ENCODE measurements at regions not wholly inside any gene's neighbourhood (a gene's known extent, or its start where the extent isn't known, plus 50 kb on each side); places are given as distances from the start of the nearest gene placed in this dataset.
"Not testable (repeated sequence)": the region's sequence is repeated elsewhere in the genome, so short reads cannot be mapped to it uniquely, and the experiment has no call there.

DNA sequence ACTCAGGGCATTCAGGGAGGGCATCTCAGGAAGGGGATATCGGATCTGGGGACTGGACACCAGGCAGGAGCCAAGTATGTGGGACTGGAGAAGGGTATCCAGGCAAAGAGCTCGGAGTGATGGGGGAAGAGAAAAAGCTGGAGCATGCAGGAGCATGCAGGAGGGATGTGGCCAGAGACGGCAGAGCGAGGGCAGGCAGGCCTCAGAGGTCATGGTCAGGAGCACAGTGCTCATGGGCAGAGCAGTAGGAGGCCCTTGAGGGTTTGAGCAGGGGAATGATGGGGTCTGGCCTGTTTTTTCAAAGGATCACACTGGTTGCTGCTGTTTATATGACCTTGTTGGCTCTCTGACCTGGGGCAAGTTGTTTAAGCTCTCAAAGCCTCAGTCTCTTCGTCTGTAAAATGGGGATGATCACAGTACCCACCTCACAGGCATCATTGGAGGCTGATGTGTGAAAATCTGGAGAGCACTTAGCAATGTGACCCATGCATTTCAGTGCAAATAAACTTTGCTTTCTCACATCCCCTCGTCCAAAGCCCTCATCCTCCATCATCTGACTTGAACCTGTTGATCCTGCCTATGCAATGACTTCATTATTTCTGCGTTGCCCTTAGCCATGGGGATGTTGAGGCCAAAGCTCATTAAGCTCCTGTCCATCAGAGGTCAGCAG is 273.1 kb downstream of the MATN1 start:
- ATAC-seq (replicated peaks) (no peak), DNase-seq (no peak)
- Mint-ChIP-seq H3K27me3 (peaks cover 15 to 18% of the 10 kb centered on the region in 2 donors), H3K4me3 (no peak overlapping the region), H3K9me3 (peaks cover 5 to 6% of the 10 kb centered on the region in 2 donors), H3K4me1 (no peaks in the 10 kb centered on the region), H3K36me3 (no peaks in the 10 kb centered on the region), H3K27ac (no peak overlapping the region)

DNA sequence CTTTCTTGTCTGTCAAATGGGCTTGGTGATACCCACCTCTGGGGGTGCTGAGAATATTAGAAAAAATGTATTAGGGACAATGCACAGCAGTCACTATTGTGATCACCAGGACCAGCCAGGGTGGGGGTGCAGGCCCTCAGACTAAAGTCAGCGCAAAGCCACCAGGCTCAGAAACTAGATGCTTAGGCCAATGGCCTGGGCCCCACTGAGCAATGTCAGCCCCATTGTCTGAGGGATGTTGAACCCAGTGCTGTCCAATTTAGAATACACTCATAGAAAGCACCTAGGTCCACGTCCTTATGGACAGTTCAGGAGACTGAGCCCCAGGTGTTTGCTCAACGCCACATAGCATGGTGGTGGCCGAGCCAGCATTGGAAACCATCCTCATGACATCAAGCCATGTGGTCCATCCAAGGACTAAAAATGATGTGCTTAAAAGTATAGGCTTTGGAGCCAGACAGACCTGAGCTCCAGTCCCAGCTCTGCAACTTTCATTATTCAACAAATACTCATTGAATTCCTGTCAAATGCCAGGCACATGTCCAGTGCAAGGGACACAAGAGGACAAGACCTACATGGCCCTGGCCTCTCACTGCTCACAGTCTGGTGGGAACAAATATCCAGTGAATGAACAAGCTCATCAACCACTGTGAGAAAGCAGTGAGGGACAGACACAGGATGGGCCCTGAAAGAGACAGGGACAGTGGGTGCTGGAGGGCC is 273.8 kb downstream of the MATN1 start:
- no peaks in the 10 kb centered on the region for H3K4me1 Mint-ChIP-seq
- no peak for DNase-seq
- no peaks in the 10 kb centered on the region for H3K36me3 Mint-ChIP-seq
- no peak overlapping the region for H3K27ac Mint-ChIP-seq
- H3K9me3 Mint-ChIP-seq: peaks cover 5 to 6% of the 10 kb centered on the region in 2 donors
- peaks cover 15 to 18% of the 10 kb centered on the region in 2 donors for H3K27me3 Mint-ChIP-seq
- no peak overlapping the region for H3K4me3 Mint-ChIP-seq
- no peak for ATAC-seq (replicated peaks)

GRCh38 chr1:30449003-30449402 is 274.4 kb downstream of the MATN1 start:
- ATAC-seq (replicated peaks) (no peak), DNase-seq (no peak)
- Mint-ChIP-seq H3K27ac (no peak overlapping the region), H3K4me1 (no peaks in the 10 kb centered on the region), H3K27me3 (peaks cover 15 to 18% of the 10 kb centered on the region in 2 donors), H3K36me3 (no peaks in the 10 kb centered on the region), H3K9me3 (peaks cover 6 to 8% of the 10 kb centered on the region in 2 donors), H3K4me3 (no peak overlapping the region)

DNA sequence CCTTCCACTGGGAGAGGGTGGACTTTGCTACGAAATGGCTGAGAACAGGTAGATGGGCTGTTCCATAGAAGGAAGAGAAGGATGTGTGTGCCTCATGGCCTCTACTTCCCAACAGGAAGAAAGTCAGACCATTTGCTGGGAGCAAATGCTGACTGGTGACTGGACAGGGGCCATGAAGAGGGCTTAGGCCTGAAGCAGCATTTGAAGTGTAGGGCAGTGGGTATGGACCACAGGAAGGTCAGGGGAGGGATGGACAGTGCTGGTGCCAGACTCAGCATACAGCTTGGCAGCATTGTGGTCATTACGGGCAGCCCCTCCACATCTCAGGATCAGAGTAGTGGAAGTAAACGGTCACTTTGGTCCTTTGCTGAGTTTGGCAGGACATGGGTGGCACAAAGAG is 275.7 kb downstream of the MATN1 start:
- Mint-ChIP-seq H3K4me3 (no peak overlapping the region), H3K4me1 (no peaks in the 10 kb centered on the region)

DNA sequence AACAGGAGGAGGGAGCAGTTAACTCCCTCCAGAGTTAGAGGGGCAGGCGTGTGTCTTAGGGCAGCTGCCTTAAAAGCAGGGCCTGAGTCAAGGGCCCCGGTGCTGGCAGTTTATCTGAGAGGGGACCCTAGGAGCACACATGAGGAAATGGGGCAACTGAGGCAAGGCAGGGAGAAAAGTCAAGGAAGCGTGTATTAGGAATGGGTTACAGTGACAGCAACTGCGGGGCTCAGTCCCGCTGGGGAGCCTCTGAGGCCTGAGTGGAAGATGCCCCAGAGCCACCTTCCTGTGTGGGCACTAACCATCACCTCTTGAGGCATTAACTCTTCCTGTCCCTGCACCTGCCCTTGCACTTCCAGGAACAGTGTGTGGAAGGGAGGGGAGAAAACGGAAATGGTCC is 276.3 kb downstream of the MATN1 start:
- peaks cover 15% of the 10 kb centered on the region in 2 donors for H3K27me3 Mint-ChIP-seq
- no peak overlapping the region for H3K27ac Mint-ChIP-seq
- no peak overlapping the region for H3K4me3 Mint-ChIP-seq
- ATAC-seq (replicated peaks) (no peak), DNase-seq (no peak)
- H3K9me3 Mint-ChIP-seq: peaks cover 1 to 6% of the 10 kb centered on the region in 2 donors
- H3K4me1 Mint-ChIP-seq: no peaks in the 10 kb centered on the region
- no peaks in the 10 kb centered on the region for H3K36me3 Mint-ChIP-seq

More for the DNA sequence above, 275.7 kb downstream of the MATN1 start:
- ATAC-seq (replicated peaks) (no peak), DNase-seq (no peak)
- Mint-ChIP-seq H3K27ac (no peak overlapping the region), H3K9me3 (peaks cover 3 to 9% of the 10 kb centered on the region in 2 donors), H3K27me3 (peaks cover 15 to 18% of the 10 kb centered on the region in 2 donors), H3K36me3 (no peaks in the 10 kb centered on the region)

DNA sequence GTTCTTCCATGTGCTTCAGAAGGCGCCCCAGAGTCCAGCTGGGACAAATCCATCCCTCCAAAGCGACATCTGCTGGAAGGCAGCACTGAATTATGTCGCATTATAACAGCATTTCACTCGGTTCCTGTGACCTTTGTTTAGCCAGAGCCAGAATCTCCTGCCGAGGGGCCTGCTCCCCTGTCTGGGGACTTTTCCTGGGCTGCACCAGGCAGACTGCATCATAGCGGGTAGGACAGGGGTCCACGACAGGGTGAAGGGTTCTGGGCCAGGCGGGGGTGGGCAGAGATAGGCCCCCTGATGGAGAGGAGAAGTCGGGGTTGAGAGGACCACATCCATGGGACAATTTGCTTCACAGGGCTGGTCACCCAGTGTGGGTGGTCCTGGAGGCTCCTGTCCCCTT is 276.9 kb downstream of the MATN1 start:
- Mint-ChIP-seq H3K4me3 (no peak overlapping the region), H3K4me1 (no peaks in the 10 kb centered on the region), H3K9me3 (peaks cover 0 to 4% of the 10 kb centered on the region in 2 donors)

DNA sequence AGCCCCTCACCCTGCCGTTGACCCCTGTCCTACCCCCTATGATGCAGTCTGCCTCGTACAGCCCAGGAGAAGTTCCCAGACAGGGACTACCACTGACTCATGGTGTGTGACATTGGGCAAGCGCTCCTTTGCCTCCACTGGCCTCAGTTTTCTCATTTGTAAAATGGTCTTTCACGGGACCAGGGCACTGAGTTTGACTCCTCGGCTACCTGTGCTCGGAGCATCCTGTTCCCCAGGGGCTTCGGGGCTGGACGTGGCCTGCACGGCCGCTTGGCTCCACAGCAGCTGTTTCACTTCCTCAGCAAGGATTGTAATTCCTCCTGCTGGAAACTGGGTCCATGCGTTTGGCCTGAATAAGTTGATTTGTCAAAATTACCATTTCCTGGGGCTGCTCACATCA is 277.3 kb downstream of the MATN1 start:
- peaks cover 14 to 15% of the 10 kb centered on the region in 2 donors for H3K27me3 Mint-ChIP-seq
- ATAC-seq (replicated peaks): no peak
- no peak for DNase-seq
- H3K4me3 Mint-ChIP-seq: no peak overlapping the region
- H3K27ac Mint-ChIP-seq: no peak overlapping the region
- H3K36me3 Mint-ChIP-seq: no peaks in the 10 kb centered on the region
- H3K4me1 Mint-ChIP-seq: no peaks in the 10 kb centered on the region
- peaks cover 0 to 4% of the 10 kb centered on the region in 2 donors for H3K9me3 Mint-ChIP-seq

More for the DNA sequence above, 276.9 kb downstream of the MATN1 start:
- Mint-ChIP-seq H3K36me3 (no peaks in the 10 kb centered on the region), H3K27ac (no peak overlapping the region), H3K27me3 (peaks cover 14 to 15% of the 10 kb centered on the region in 2 donors)
- no peak for DNase-seq
- ATAC-seq (replicated peaks): no peak

DNA sequence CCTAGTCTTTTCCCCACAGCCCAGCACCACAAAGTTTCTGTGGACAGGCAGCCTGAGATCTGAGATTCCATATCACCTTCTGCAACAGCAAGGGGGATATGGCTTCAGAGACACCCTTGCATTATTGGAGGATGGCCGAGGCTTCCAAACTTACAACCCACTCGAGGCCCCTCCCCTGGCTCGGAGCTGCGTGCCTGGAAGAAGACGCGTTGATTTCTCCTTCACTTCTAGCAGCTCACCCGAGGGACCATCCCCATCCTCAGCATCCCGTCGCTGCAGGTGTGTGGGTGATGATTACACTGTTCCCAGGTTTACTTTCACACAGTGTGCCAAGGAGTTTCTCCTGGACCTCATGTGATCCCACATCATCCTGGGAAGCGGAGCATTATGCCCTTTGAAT is 277.9 kb downstream of the MATN1 start:
- no peaks in the 10 kb centered on the region for H3K36me3 Mint-ChIP-seq

GRCh38 chr1:30444850-30445249 is 278.5 kb downstream of the MATN1 start:
- peaks cover 10 to 15% of the 10 kb centered on the region in 2 donors for H3K27me3 Mint-ChIP-seq
- H3K36me3 Mint-ChIP-seq: no peaks in the 10 kb centered on the region
- ATAC-seq (replicated peaks) (no peak), DNase-seq (no peak)
- H3K9me3 Mint-ChIP-seq: peaks cover 0 to 4% of the 10 kb centered on the region in 2 donors
- H3K4me1 Mint-ChIP-seq: no peaks in the 10 kb centered on the region
- H3K4me3 Mint-ChIP-seq: no peak overlapping the region
- H3K27ac Mint-ChIP-seq: no peak overlapping the region

More for the DNA sequence above, 277.9 kb downstream of the MATN1 start:
- Mint-ChIP-seq H3K27ac (no peak overlapping the region), H3K9me3 (peaks cover 0 to 4% of the 10 kb centered on the region in 2 donors), H3K4me3 (no peak overlapping the region), H3K4me1 (no peaks in the 10 kb centered on the region), H3K27me3 (peaks cover 14 to 15% of the 10 kb centered on the region in 2 donors)
- DNase-seq (no peak), ATAC-seq (replicated peaks) (no peak)

- peaks cover 0 to 4% of the 10 kb centered on the region in 2 donors for H3K9me3 Mint-ChIP-seq
- peaks cover 9 to 15% of the 10 kb centered on the region in 2 donors for H3K27me3 Mint-ChIP-seq
- DNase-seq (no peak), ATAC-seq (replicated peaks) (no peak)
- no peaks in the 10 kb centered on the region for H3K4me1 Mint-ChIP-seq
- no peak overlapping the region for H3K4me3 Mint-ChIP-seq
- no peaks in the 10 kb centered on the region for H3K36me3 Mint-ChIP-seq
- no peak overlapping the region for H3K27ac Mint-ChIP-seq
Observed at GRCh38 chr1:30444401-30444800, 279.0 kb downstream of the MATN1 start.

DNA sequence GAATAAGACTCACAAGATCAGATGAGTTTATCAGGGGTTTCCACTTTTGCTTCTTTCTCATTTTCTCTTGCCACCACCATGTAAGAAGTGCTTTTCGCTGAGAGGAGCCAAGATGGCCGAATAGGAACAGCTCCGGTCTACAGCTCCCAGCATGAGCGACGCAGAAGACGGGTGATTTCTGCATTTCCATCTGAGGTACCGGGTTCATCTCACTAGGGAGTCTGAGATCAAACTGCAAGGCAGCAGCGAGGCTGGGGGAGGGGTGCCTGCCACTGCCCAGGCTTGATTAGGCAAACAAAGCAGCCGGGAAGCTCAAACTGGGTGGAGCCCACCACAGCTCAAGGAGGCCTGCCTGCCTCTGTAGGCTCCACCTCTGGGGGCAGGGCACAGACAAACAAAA is 285.1 kb downstream of the MATN1 start:
- not testable (repeated sequence) for DNase-seq; H3K9me3 Mint-ChIP-seq; H3K4me3 Mint-ChIP-seq; H3K36me3 Mint-ChIP-seq; H3K4me1 Mint-ChIP-seq; H3K27me3 Mint-ChIP-seq; ATAC-seq (replicated peaks); H3K27ac Mint-ChIP-seq

- DNase-seq (no peak), ATAC-seq (replicated peaks) (no peak)
- H3K4me3 Mint-ChIP-seq: no peak overlapping the region
- no peaks in the 10 kb centered on the region for H3K4me1 Mint-ChIP-seq
- peaks cover 7 to 12% of the 10 kb centered on the region in 2 donors for H3K9me3 Mint-ChIP-seq
- no peaks in the 10 kb centered on the region for H3K36me3 Mint-ChIP-seq
- peaks cover 0 to 4% of the 10 kb centered on the region in 2 donors for H3K27me3 Mint-ChIP-seq
- no peak overlapping the region for H3K27ac Mint-ChIP-seq
Observed at GRCh38 chr1:30437059-30437576, 286.3 kb downstream of the MATN1 start.

DNA sequence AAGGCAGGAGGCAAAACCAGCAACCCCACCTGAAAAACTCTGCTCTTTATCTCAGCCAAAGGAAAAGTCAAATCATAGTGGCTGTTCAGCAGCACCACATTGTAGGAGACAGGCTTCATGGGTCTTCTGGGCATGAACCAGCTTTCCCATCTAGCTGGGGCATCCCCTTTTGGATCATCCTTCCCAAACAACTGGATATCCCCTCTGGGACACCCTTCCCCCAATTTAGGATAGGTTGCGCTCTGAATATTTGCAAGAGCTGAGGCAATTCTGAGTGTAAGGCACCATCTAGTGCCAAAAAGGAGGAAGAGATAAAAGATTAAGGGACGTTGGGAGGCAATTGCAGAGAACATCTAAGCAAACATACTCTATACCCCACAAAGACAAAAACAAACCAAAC is 295.8 kb downstream of the MATN1 start:
- Mint-ChIP-seq H3K9me3 (peaks cover 17 to 19% of the 10 kb centered on the region in 2 donors), H3K27me3 (peaks cover 39 to 45% of the 10 kb centered on the region in 2 donors), H3K4me1 (no peaks in the 10 kb centered on the region), H3K36me3 (peaks cover 0 to 1% of the 10 kb centered on the region in 2 donors), H3K4me3 (no peak overlapping the region), H3K27ac (no peak overlapping the region)
- no peak for DNase-seq
- no peak for ATAC-seq (replicated peaks)

DNA sequence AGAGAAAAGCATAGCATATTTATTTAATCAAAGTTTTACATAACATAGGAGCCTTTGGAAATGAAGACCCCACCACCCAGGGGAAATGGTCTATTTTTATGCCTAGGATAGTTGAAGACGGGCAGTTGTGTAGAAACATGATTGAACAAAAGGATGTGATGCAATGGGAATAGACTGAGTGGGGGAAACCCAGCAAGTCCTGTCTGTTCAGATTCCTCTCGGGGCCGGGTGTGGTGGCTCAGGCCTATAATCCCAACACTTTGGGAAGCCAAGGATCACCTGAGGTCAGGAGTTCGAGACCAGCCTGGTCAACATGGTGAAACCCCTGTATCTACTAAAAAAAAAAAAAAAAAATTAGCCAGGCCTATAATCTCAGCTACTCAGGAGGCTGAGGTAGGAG is 298.3 kb downstream of the MATN1 start:
- Mint-ChIP-seq H3K4me3 (no peak overlapping the region), H3K27ac (no peak overlapping the region), H3K36me3 (peaks cover 0 to 1% of the 10 kb centered on the region in 2 donors), H3K27me3 (peaks cover 17 to 33% of the 10 kb centered on the region in 2 donors), H3K9me3 (peaks cover 13 to 19% of the 10 kb centered on the region in 2 donors), H3K4me1 (no peaks in the 10 kb centered on the region)
- no peak for ATAC-seq (replicated peaks)
- no peak for DNase-seq

DNA sequence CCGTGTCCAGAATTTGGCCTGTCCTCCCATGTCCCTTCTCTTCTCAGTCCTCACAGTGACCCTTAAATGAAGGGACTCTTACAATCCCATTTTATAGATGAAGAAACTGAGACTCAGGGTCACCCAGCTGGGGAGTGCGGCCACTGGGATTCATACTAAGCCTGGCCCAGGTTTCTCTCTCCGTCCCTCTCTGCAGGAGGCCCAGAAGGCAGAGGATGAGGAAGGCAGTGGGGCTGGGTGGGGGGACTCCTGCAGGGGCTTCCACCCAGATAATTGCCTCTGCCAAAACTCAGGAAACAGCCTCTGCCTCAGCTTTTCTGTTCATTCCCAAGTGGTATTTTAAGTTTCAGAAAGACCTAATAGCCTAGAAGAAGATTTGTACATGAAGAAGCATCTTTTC is 299.8 kb downstream of the MATN1 start:
- Mint-ChIP-seq H3K27me3 (peaks cover 20 to 25% of the 10 kb centered on the region in 2 donors), H3K4me3 (no peak overlapping the region), H3K4me1 (no peaks in the 10 kb centered on the region), H3K27ac (no peak overlapping the region), H3K9me3 (peaks cover 13 to 16% of the 10 kb centered on the region in 2 donors), H3K36me3 (peaks cover 0 to 1% of the 10 kb centered on the region in 2 donors)
- DNase-seq (no peak), ATAC-seq (replicated peaks) (no peak)
